Ovary (tissue), 7 donors: ENCODE measurements at regions not wholly inside any gene's neighbourhood (a gene's known extent, or its start where the extent isn't known, plus 50 kb on each side); places are given as distances from the start of the nearest gene placed in this dataset.

Source experiments
- DNase-seq, 5 donors: peaks; one replicate each; pipeline ENCODE4 v3.0.0-alpha.2; 2019 to 2020
- H3K27ac ChIP-seq, 2 donors: fragments of 200-600 bp; one replicate each; pipeline versions ENCODE4 v1.5.1 to v1.8.0; 2019 to 2022
- H3K27me3 ChIP-seq: fragments of 200-600 bp; one replicate; pipeline ENCODE4 v1.8.0; 2022
- H3K36me3 ChIP-seq: fragments of 200-600 bp; sonication (generic); one replicate; pipeline ENCODE4 v1.5.1; 2019
- H3K4me1 ChIP-seq: one replicate; pipeline ENCODE4 v1.8.1; 2013; ENCODE audit warnings: mild to moderate bottlenecking, moderate library complexity; ENCODE audit not compliant: insufficient read depth
- H3K4me3 ChIP-seq: fragments of 200-600 bp; sonication (generic); one replicate; pipeline ENCODE4 v1.5.1; 2017
- H3K9me3 ChIP-seq, 2 donors: fragments of 200-600 bp in 1 of 2; sonication (generic) in 1 of 2; one replicate each; pipeline versions ENCODE4 v1.5.1 to v1.8.1; 2013 to 2019; ENCODE audit warnings: mild to moderate bottlenecking in 1 of 2, moderate library complexity in 1 of 2
- CTCF ChIP-seq, 3 donors: fragments of 450-650 bp in 2 of 3; fragments of 200-600 bp in 1 of 3; IDR thresholded peaks; one replicate each; pipeline versions ENCODE4 v1.5.1 to v1.8.0; 2016 to 2022; ENCODE audit warnings: antibody characterized with exemption in 3 of 3, mild to moderate bottlenecking in 1 of 3
- EP300 ChIP-seq: sonication (generic); formaldehyde crosslinking; IDR thresholded peaks from one replicate; pipeline ENCODE4 v1.6.1; 2017; ENCODE audit warnings: antibody characterized with exemption
- POLR2A ChIP-seq: fragments of 450-650 bp; IDR thresholded peaks from one replicate; pipeline ENCODE4 v1.6.1; 2017; ENCODE audit warnings: antibody characterized with exemption, mild to moderate bottlenecking, moderate library complexity
- WGBS, 3 donors: extraction: QIAGEN DNeasy Blood & Tissue Kit in 1 of 3; methylation state at CpG; one replicate each; pipeline versions ENCODE4 v1.1.5 to v1.1.7; 2013 to 2017; 5-methylcytosine and 5-hydroxymethylcytosine counted together
- intact Hi-C, 4 donors: fragments of 100-400 bp; cut with DNase I; formaldehyde crosslinking; loops; one replicate each; pipeline versions ENCODE4 v1.11.0 to v1.15.1; 2022 to 2023
- donor health status: DM: no; HTN: no; CAD: no; lungs with moderate emphysema.
- donor health status: DM: no; HTN: no; CAD: no.
- donor health status: Bipolar disorder and iron deficiency.
- donor health status: DM: no; HTN: no; CAD: no.
- donor health status: DM: yes; HTN: yes; CAD: no.

DNA sequence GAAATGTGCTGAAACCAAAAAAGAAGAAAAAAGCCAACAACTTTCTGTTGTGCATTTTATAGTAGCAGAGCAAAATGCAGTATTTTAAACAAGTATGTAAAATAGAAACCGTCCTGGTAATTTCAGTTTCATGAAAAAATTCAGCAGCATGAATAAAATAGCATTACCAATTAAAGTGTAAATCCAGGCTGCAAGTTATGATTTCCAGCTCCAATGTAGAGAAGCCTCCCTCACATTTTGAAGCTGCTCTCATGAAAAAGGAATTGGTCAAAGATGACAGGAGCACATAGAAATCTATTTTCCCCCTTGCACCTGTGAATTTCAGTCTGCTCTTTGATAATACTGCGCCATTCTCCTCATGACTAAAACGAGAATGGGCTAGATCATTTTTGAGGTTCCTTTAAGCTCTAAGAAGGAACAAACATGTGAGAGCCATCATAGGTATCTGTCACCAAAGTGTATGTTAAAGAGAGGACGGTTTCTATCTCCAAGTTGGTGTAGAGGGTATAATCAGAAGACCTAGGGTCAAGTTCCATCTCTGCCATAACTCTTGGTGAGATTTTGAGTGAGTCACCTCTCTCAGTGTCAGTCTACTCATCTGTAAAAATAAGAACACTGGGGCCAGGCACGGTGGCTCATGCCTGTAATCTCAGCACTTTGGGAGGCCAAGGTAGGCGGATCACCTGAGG is 107.5 kb downstream of the MTPAP start:
- Histone ChIP-seq H3K27me3 (no peaks in the 10 kb centered on the region), H3K9me3 (no peaks in the 10 kb centered on the region), H3K27ac (no peak overlapping the region), H3K36me3 (no peaks in the 10 kb centered on the region), H3K4me1 (no peaks in the 10 kb centered on the region), H3K4me3 (no peak overlapping the region)
- no peak for TF ChIP-seq CTCF (IDR thresholded peaks at IDR 0.05)
- no peak for TF ChIP-seq POLR2A
- TF ChIP-seq EP300: no peak
- WGBS, 3 donors: 79 to 84% (median 83%) methylated on average over 6 of the region's 6 CpGs
- intact Hi-C loops: loop anchor here in 2 of 4 donors (10.0 kb wide), 1 partner anchor 247 kb away; no protein-coding TSS in a partner anchor
- no peak for DNase-seq

DNA sequence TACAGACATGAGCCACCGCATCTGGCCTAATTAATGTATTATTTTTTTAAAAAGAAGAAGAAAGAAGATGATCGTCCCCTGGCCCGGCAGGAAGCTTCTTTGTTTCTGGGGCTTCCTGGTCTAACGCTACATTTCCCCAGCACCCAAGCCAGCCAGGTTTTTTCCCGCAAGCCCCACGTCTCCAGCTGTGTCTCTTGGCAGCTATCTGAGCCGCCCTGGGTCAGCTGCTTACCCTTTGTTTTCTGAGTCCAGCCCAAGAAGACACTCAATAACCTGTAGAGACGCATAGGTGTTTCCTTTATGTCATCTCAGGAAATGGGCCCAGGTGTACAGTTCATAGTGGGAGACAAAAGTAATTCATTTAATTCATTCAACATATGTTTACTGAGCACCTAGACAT is 110.2 kb downstream of the MTPAP start:
- Histone ChIP-seq H3K27ac (no peak overlapping the region), H3K36me3 (no peaks in the 10 kb centered on the region)

GRCh38 chr10:30233186-30233959 is 115.7 kb downstream of the MTPAP start:
- H3K4me3 ChIP-seq: no peak overlapping the region
- TF ChIP-seq CTCF (IDR thresholded peaks at IDR 0.05) (no peak), POLR2A (no peak), EP300 (no peak)
- no peaks in the 10 kb centered on the region for H3K36me3 ChIP-seq
- H3K27ac ChIP-seq: no peak overlapping the region
- DNase-seq: no peak
- intact Hi-C loops: loop anchor here in 1 of 4 donors (10.0 kb wide), 1 partner anchor 239 kb away; no protein-coding TSS in a partner anchor
- H3K27me3 ChIP-seq: no peaks in the 10 kb centered on the region
- H3K4me1 ChIP-seq: no peaks in the 10 kb centered on the region
- no peaks in the 10 kb centered on the region for H3K9me3 ChIP-seq
- WGBS, 3 donors: 43 to 59% (median 49%) methylated on average over 4 of the region's 4 CpGs

More for the DNA sequence above, 110.2 kb downstream of the MTPAP start:
- no peak for DNase-seq
- intact Hi-C loops: loop anchor here in 1 of 4 donors (10.0 kb wide), 1 partner anchor 244 kb away; no protein-coding TSS in a partner anchor
- Histone ChIP-seq H3K9me3 (no peaks in the 10 kb centered on the region), H3K27me3 (no peaks in the 10 kb centered on the region), H3K4me3 (no peak overlapping the region), H3K4me1 (no peaks in the 10 kb centered on the region)
- 54 to 69% (median 67%) methylated on average over 8 of the region's 8 CpGs for WGBS, 3 donors
- TF ChIP-seq POLR2A: no peak
- no peak for TF ChIP-seq EP300
- TF ChIP-seq CTCF (IDR thresholded peaks at IDR 0.05): no peak

- TF ChIP-seq CTCF (IDR thresholded peaks at IDR 0.05) (no peak), EP300 (no peak), POLR2A (no peak)
- no peak overlapping the region for H3K4me3 ChIP-seq
- intact Hi-C loops: loop anchor here in 1 of 4 donors (10.0 kb wide), 1 partner anchor 237 kb away; no protein-coding TSS in a partner anchor
- H3K9me3 ChIP-seq: no peaks in the 10 kb centered on the region
- no peaks in the 10 kb centered on the region for H3K36me3 ChIP-seq
- WGBS, 3 donors: 91 to 95% (median 94%) methylated on average over 5 of the region's 5 CpGs
- no peaks in the 10 kb centered on the region for H3K27me3 ChIP-seq
- DNase-seq: no peak
- no peak overlapping the region for H3K27ac ChIP-seq
- H3K4me1 ChIP-seq: no peaks in the 10 kb centered on the region
Measured at GRCh38 chr10:30231709-30232108, 117.4 kb downstream of the MTPAP start.
